ENCODE measurements at regions not wholly inside any gene's neighbourhood (a gene's known extent, or its start where the extent isn't known, plus 50 kb on each side); places are given as distances from the start of the nearest gene placed in this dataset.
A peak's percentile ranks its signal among the peaks of the same experiment; 100 is the strongest.

GRCh38 chr6:11356404-11357155 is 124.1 kb upstream of the NEDD9 start:
- no peak for DNase-seq

- no peak for DNase-seq
Observed at GRCh38 chr6:11353921-11354389, 121.5 kb upstream of the NEDD9 start.

DNA sequence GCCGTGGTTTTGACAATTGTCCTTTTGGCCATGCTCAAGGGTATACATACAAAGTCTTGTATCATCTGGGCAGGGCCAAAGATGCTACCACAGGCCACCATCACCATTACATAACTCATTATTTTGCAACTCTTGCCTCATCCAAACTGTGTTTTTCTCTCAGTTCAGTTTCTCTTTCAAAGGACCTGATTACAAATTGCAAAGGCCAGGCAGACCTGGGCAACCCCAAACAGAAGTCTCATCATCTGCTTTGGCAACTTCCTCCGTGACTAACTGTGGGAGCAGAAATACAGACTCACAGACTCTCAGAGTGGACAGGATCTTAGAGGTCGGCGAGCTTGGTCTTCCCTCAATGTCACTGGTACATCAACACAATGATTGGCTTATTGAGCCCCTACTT is 117.8 kb upstream of the NEDD9 start:
- no peak for DNase-seq

- no peak for DNase-seq
Observed at GRCh38 chr6:11349880-11350279, 117.4 kb upstream of the NEDD9 start.

GRCh38 chr6:11346516-11346915 is 114.0 kb upstream of the NEDD9 start:
- DNase-seq, result no peak

GRCh38 chr6:11345536-11345935 is 113.1 kb upstream of the NEDD9 start:
- DNase-seq, result no peak

GRCh38 chr6:11343963-11344723 is 111.7 kb upstream of the NEDD9 start:
- no peak for DNase-seq

DNA sequence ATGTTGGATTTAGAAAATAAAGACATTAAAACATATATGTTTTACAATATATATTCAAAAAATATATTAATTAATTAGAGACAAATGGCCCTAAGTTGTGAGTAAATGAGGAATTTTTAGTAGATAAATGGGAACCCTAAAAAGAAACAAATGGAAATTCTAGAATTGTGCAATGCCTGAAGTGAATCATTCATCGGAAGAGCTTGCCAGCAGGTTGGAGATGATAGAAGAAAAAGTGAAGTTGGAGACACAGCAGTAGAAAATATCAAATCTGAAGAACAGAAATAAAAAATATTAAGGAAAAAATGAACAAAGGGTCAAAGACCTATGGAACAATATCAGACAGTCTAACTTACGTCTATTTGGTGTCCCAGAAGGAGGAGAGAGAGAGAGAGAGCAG is 109.4 kb upstream of the NEDD9 start:
- DNase-seq, result no peak

- DNase-seq, result no peak
Observed at GRCh38 chr6:11341303-11341702, 108.8 kb upstream of the NEDD9 start.

DNA sequence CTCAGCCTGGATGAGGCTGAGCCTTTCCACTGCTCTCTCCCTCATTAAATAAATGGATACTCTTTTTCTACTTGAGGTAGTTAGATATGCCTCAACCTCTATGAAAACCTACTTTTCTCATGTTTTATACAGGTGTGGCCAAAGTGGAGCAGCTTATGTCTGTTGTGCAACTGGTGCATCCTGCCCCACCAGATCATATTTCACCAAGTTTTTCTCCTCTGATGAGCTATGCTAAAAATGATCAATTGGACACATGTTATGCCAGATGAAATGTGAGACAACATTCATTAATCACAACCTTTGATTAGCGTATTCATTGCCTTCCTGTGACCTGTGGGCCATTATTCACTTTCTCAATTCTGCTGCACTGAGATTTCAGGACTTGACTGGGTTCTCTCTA is 106.9 kb upstream of the NEDD9 start:
- no peak for DNase-seq

GRCh38 chr6:11337306-11337705 is 104.8 kb upstream of the NEDD9 start:
- no peak for DNase-seq

DNA sequence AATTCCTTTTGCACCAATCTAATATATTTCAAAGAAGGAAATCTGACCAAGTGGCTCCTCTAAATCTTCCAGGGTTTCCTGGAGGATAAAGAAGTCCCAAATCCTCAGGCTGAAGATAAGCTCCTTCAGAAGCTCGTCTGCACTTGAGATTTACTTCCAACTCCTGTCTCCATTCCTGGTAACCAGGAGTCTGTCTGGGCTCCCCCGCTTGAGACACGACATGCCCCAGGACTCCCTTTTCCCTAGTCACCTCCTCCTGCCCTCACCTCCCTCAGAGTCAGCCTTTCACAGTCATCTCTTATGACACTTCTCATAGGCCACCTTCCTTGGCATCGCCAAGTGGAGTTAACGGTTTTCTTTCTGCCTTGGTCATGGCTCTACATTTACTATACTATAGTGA is 103.4 kb upstream of the NEDD9 start:
- DNase-seq, result no peak

DNA sequence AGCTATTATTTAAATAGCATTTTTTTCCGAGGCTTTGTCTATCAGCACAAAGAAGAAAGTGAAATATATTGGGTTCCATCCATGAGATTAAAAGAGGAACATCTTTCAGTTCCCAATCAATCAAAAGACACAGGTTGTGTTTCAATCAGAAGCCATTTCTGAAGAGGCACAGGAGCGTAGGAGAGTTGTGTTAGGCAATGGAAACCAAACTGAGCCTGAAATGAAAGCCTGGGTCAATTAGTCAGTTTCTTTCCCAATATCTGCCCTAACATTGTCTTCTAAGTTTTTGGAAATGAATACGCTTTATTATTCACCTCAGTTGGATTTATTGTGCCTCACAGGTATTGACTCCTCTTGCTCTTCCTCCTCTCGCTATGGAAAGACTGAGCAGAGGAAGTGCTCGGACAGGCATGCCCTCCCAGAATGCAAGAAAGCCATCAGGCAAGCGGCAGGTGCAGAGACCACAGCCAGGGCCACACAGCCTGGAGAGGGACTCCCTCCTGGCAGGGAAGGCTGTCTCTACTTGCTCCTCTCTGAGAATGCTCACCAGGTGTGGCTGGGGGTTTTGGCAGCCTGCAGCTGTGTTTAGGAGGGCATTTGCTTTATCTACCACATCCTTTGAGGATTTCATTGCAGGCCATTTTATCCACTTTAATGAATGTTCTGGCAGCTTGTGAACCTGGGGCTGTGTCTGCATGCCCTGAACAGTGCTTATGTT is 100.8 kb upstream of the NEDD9 start:
- peak; percentile 10 for DNase-seq

DNA sequence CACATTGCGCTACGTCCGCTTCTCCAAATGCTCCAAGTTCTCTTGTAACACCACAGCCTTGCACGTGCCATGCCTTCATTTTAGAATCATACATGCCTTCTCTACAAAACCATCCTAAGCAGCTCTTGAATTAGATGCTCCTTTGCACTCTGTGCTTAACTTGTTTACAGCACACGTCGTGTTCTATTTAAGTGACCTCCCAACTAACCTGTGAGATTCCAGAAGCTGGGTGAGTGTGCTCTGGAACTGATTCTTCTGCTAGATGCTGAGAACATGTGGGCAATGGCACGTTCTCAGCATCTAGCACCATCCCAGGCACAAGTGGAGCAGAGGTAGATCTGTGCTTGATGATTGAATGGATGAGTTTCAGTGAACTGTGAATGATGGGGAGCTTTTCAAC is 100.0 kb upstream of the NEDD9 start:
- no peak for DNase-seq

GRCh38 chr6:11331111-11331510 is 98.6 kb upstream of the NEDD9 start:
- DNase-seq, result no peak

DNA sequence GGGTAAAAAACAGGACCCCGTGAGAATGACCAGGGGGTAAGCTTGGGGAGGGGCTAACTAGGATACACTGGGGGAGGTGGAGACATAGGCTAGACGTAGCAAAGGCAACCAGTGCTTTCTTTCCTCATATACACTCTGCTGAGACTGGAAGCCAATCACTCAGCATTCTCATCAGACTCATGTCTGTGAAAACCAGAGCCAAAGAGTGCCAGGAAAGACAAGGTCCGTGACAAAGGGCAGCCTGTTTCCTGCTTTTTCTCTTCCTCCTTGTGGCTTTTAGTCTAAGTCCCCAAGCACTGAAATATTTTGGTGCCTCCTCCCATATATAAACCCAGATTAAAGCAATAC is 97.9 kb upstream of the NEDD9 start:
- no peak for DNase-seq

DNA sequence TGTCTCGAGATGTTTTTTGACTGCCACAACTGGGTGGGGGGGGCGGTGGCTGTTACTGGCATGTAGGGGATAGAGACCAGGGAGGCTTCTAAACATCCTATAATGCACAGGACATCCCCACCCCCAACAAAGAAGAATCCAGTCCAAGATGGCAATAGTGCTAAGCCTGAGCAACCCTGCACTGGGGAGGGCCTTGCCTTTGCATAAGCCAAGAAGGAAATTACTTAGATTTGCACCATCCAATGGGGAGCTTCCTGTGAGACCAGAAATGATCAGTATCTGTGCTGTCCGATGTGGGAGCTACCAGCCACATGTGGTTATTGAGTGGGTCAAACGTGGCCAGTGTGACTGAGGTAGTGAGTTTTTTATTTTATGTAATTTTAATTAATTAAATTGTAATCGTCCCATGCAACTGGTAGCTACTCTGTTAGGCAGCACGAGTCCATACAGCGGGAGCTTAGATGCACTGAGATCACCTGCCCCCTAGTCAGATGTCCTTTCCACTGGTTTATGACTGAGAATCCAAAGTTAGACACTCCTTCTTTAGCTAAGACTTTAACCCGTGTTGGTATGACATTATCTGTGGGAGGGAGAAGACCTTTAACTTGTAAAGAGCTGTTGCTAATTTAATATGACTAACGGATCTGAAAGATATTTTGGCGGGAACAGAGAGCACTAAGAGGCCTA is 97.4 kb upstream of the NEDD9 start:
- no peak for DNase-seq

DNA sequence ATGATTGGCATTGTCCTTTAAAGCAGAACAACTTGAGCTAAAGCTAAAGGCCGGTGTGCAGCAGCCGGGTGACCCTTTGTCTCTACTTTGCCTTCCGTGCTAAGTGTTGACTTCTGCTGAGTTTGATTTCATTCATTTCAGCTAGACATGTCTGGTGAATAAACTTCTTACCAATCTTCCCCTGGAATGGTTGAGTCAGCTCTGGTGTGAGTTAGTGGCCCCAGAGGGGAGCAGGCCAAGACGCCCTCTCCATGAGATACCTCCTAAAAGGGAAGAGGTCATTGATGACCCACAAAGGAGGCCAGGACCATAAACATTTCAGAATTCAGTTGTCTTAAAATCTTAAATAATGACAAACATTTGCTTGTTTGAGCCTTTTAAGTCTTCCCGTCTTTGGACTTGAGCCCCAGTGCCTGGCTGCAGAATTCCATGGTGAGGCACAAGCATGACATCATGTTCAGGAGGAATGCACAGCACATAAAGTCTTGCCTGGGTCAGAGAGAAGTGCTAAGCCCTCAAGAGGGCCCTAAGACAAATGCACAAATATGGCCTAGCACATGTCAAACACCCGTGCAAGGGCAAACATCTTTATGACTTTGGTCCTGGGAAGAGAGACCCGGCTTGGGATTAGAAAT is 96.3 kb upstream of the NEDD9 start:
- no peak for DNase-seq

GRCh38 chr6:11327961-11328360 is 95.5 kb upstream of the NEDD9 start:
- no peak for DNase-seq

GRCh38 chr6:11326116-11326515 is 93.6 kb upstream of the NEDD9 start:
- DNase-seq, result no peak

GRCh38 chr6:11324453-11325015 is 92.1 kb upstream of the NEDD9 start:
- DNase-seq, result no peak

- no peak for DNase-seq
Observed at GRCh38 chr6:11323666-11324452, 91.4 kb upstream of the NEDD9 start.
